Tibial artery (tissue), 4 donors: ENCODE measurements at regions not wholly inside any gene's neighbourhood (a gene's known extent, or its start where the extent isn't known, plus 50 kb on each side); places are given as distances from the start of the nearest gene placed in this dataset.

Experiments used
- DNase-seq, 2 donors: peaks; one replicate each; pipeline ENCODE4 v3.0.0-alpha.2; 2019
- H3K27ac ChIP-seq, 2 donors: fragments of 200-600 bp; sonication (generic) in 1 of 2; 1 replicate in 1 of 2; 2 replicates in 1 of 2; pipeline ENCODE4 v1.5.1; 2018 to 2019; ENCODE audit warnings: mild to moderate bottlenecking in 1 of 2
- H3K27me3 ChIP-seq, 2 donors: fragments of 200-600 bp; sonication (generic) in 1 of 2; one replicate each; pipeline versions ENCODE4 v1.5.1 to v1.6.0; 2016 to 2019
- H3K36me3 ChIP-seq, 3 donors: fragments of 200-600 bp; sonication (generic) in 2 of 3; one replicate each; pipeline ENCODE4 v1.5.1; 2016 to 2019; ENCODE audit warnings: mild to moderate bottlenecking in 2 of 3
- H3K4me1 ChIP-seq, 4 donors: fragments of 200-600 bp; sonication (generic) in 2 of 4; 1 replicate in 3 of 4; 2 replicates in 1 of 4; pipeline ENCODE4 v1.5.1; 2016 to 2019
- H3K4me3 ChIP-seq, 2 donors: fragments of 200-600 bp; sonication (generic) in 1 of 2; 1 replicate in 1 of 2; 2 replicates in 1 of 2; pipeline ENCODE4 v1.5.1; 2018 to 2019; ENCODE audit warnings: mild to moderate bottlenecking in 2 of 2
- H3K9me3 ChIP-seq, 3 donors: fragments of 200-600 bp; sonication (generic) in 1 of 3; one replicate each; pipeline ENCODE4 v1.5.1; 2016 to 2019
- intact Hi-C: fragments of 100-400 bp; cut with DNase I; formaldehyde crosslinking; loops from one replicate; pipeline ENCODE4 v1.15.0; 2023; ENCODE audit warnings: low total_unique reads
- TF ChIP-seq, protein P1 (sequence below), 2 experiments: fragments of 200-600 bp in 1 of 2; fragments of 450-650 bp in 1 of 2; IDR thresholded peaks; one replicate each; pipeline ENCODE4 v1.5.1; 2017 to 2019; ENCODE audit warnings: antibody characterized with exemption in 2 of 2, mild to moderate bottlenecking in 1 of 2, moderate library complexity in 1 of 2

- DNase-seq, result no peak
- Histone ChIP-seq H3K4me3 (no peak overlapping the region), H3K27ac (no peak overlapping the region), H3K36me3 (no peaks in the 10 kb centered on the region), H3K27me3 (peaks cover 0 to 28% of the 10 kb centered on the region in 2 donors), H3K9me3 (no peaks in the 10 kb centered on the region), H3K4me1 (peaks cover 0 to 13% (median 2%) of the 10 kb centered on the region in 4 donors)
- intact Hi-C loops, result no loop called here
- TF ChIP-seq, protein P1, sequence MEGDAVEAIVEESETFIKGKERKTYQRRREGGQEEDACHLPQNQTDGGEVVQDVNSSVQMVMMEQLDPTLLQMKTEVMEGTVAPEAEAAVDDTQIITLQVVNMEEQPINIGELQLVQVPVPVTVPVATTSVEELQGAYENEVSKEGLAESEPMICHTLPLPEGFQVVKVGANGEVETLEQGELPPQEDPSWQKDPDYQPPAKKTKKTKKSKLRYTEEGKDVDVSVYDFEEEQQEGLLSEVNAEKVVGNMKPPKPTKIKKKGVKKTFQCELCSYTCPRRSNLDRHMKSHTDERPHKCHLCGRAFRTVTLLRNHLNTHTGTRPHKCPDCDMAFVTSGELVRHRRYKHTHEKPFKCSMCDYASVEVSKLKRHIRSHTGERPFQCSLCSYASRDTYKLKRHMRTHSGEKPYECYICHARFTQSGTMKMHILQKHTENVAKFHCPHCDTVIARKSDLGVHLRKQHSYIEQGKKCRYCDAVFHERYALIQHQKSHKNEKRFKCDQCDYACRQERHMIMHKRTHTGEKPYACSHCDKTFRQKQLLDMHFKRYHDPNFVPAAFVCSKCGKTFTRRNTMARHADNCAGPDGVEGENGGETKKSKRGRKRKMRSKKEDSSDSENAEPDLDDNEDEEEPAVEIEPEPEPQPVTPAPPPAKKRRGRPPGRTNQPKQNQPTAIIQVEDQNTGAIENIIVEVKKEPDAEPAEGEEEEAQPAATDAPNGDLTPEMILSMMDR (IDR thresholded peaks at IDR 0.05), result no peak
These were observed 140.3 kb downstream of the DLL1 start for GRCh38 chr6:170150590-170150945.

GRCh38 chr6:170149681-170150589, 140.9 kb downstream of the DLL1 start:
- intact Hi-C loops, result no loop called here
- TF ChIP-seq, protein P1 (IDR thresholded peaks at IDR 0.05), result no peak
- H3K4me1 ChIP-seq, result peaks cover 0 to 13% (median 2%) of the 10 kb centered on the region in 4 donors

GRCh38 chr6:170148709-170149470, 142.0 kb downstream of the DLL1 start:
- H3K4me1 ChIP-seq, result peaks cover 0 to 13% (median 2%) of the 10 kb centered on the region in 4 donors
- H3K36me3 ChIP-seq, result no peaks in the 10 kb centered on the region
- intact Hi-C loops, result no loop called here
- TF ChIP-seq, protein P1 (IDR thresholded peaks at IDR 0.05), result no peak
- H3K27ac ChIP-seq, result no peak overlapping the region
- H3K4me3 ChIP-seq, result no peak overlapping the region
- H3K27me3 ChIP-seq, result peaks cover 0 to 24% of the 10 kb centered on the region in 2 donors
- no peak for DNase-seq
- peaks cover 0 to 2% (median 0%) of the 10 kb centered on the region in 3 donors for H3K9me3 ChIP-seq

More at GRCh38 chr6:170149681-170150589, 140.9 kb downstream of the DLL1 start:
- H3K27me3 ChIP-seq, result peaks cover 0 to 28% of the 10 kb centered on the region in 2 donors
- H3K4me3 ChIP-seq, result no peak overlapping the region
- no peaks in the 10 kb centered on the region for H3K9me3 ChIP-seq
- H3K27ac ChIP-seq, result no peak overlapping the region
- no peak for DNase-seq
- H3K36me3 ChIP-seq, result no peaks in the 10 kb centered on the region

DNA sequence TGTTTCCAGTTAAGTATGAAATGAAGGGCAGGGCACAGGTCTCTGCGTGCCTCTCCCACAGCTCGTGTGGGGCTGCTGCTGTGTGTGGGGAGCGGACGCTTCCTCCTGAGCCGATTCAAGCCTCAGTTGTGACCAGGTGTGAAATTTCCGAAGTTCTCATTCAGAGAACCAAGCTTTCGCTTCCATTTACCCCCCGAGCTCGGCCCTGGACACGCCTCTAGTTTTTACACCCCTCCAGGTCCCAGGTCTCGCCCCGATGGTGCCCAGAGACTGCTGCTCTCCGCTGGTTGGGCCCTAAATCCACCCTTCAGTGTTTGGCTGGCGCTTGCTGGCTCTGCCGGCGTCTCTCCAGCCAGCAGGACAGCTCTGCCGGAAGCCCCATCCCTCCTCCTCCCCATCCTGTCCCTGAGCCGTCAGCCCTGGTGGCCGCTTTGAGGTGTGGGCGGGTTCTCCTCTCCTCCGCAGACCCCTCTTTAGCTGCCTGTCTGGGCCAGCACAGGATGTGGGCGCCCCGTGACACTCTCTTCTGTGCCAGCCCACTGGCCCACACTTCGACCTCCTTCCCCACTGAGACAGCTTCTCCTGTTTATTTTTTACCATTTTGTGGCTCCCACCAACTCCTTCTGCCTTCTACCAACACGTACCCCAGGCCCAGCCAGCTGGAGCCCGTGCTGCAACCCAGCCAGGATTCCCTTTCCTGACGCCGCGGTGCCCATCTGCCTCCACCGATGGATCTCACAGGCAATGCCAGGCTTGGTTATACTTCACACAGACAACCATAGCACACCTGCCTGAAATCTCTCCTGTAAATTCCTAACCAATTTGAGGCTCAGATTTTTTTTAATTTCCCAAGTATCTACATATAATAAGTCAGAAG, 142.8 kb downstream of the DLL1 start:
- Histone ChIP-seq H3K4me3 (no peak overlapping the region), H3K4me1 (peaks cover 0 to 7% (median 2%) of the 10 kb centered on the region in 4 donors), H3K36me3 (no peaks in the 10 kb centered on the region), H3K27me3 (peaks cover 0 to 17% of the 10 kb centered on the region in 2 donors), H3K27ac (no peak overlapping the region), H3K9me3 (peaks cover 0 to 4% (median 0%) of the 10 kb centered on the region in 3 donors)
- TF ChIP-seq, protein P1 (IDR thresholded peaks at IDR 0.05), result no peak
- DNase-seq, result no peak
- intact Hi-C loops, result no loop called here
